GM12874 (cell line): ENCODE measurements at regions not wholly inside any gene's neighbourhood (a gene's known extent, or its start where the extent isn't known, plus 50 kb on each side); places are given as distances from the start of the nearest gene placed in this dataset.

Experiments
- CTCF ChIP-seq: IDR thresholded peaks from 2 replicates; pipeline ENCODE4 v1.5.1; 2011; ENCODE audit warnings: low read depth, mild to moderate bottlenecking, control low read depth, low read length, moderate library complexity; ENCODE audit not compliant: insufficient read depth

- TF ChIP-seq CTCF: no peak
These were observed 152.0 kb downstream of the KCNJ12 start for GRCh38 chr17:21528031-21528695.

- TF ChIP-seq CTCF: no peak
These were observed 154.2 kb downstream of the KCNJ12 start for GRCh38 chr17:21530311-21530710.

GRCh38 chr17:21530841-21531240, 154.7 kb downstream of the KCNJ12 start:
- no peak for TF ChIP-seq CTCF

- TF ChIP-seq CTCF: no peak
These were observed 156.7 kb downstream of the KCNJ12 start for GRCh38 chr17:21532763-21533385.

GRCh38 chr17:21535686-21536375, 156.5 kb upstream of the KCNJ18 start:
- TF ChIP-seq CTCF: no peak

- no peak for TF ChIP-seq CTCF
These were observed 155.0 kb upstream of the KCNJ18 start for GRCh38 chr17:21537302-21537701.

- TF ChIP-seq CTCF: no peak
These were observed 153.7 kb upstream of the KCNJ18 start for GRCh38 chr17:21538615-21539014.
